GM12878 (cell line): ENCODE measurements at regions not wholly inside any gene's neighbourhood (a gene's known extent, or its start where the extent isn't known, plus 50 kb on each side); places are given as distances from the start of the nearest gene placed in this dataset.

Experiments
- ATAC-seq: fragments of 200-7000 bp; cut with Tn5 transposase; 3 replicates; pipeline ENCODE4 v1.9.1; 2020; ENCODE audit warnings: mild to moderate bottlenecking, moderate library complexity
- BruUV-seq: library from RNA; stranded (reverse); fragments of 400-500 nt; replicated peaks from 2 replicates; lab custom pipeline; 2021; lab: Mats Ljungman, UMichigan
- CTCF ChIA-PET: fragments of 300-600 bp; sonication (Branson Sonifier 250); formaldehyde crosslinking; extraction: SDS; loops from one replicate; lab custom pipeline; 2021; ENCODE audit warnings: inconsistent platforms; lab: Yijun Ruan, JAX
- POLR2A ChIA-PET: fragments of 350-600 bp; formaldehyde crosslinking; extraction: SDS; loops from one replicate; lab custom pipeline; 2021; ENCODE audit warnings: inconsistent platforms; lab: Charles Lee
- RAD21 ChIA-PET: fragments of 300-600 bp; sonication (Branson Sonifier 250); formaldehyde crosslinking; loops from one replicate; lab custom pipeline; 2023; ENCODE audit warnings: antibody characterized with exemption; ENCODE audit not compliant: unreplicated experiment; lab: Charles Lee
- SMC1A ChIA-PET: fragments of 300-600 bp; sonication (Branson Sonifier 250); formaldehyde crosslinking; loops from one replicate; lab custom pipeline; 2023; ENCODE audit not compliant: unreplicated experiment, uncharacterized antibody; lab: Charles Lee
- DNase-seq: peaks from one replicate; pipeline ENCODE4 v3.0.0-alpha.2; 2011; ENCODE audit warnings: low read depth, low spot score
- FAIRE-seq: peaks from 3 replicates; lab custom pipeline; 2011; peaks lifted over from hg19 to GRCh38; lab: Jason Lieb, UNC
- H2AFZ ChIP-seq: 2 replicates; pipeline ENCODE4 v1.6.0; 2011; ENCODE audit warnings: low read depth, low read length, control low read depth; ENCODE audit not compliant: control insufficient read depth
- H3K27ac ChIP-seq: 2 replicates; pipeline ENCODE4 v1.5.1; 2011; ENCODE audit warnings: control low read depth; ENCODE audit not compliant: control insufficient read depth, insufficient read depth
- H3K27me3 ChIP-seq, 2 experiments: replicated peaks in 1 of 2; 2 replicates each; pipeline versions ENCODE4 v1.6.0 to v1.6.1; 2011; ENCODE audit warnings: low read length in 1 of 2; ENCODE audit not compliant: control insufficient read depth in 2 of 2, insufficient read depth in 2 of 2
- H3K36me3 ChIP-seq, 2 experiments: 2 replicates each; pipeline ENCODE4 v1.5.1; 2011; ENCODE audit warnings: low read length in 1 of 2; ENCODE audit not compliant: control insufficient read depth in 2 of 2, insufficient read depth in 2 of 2
- H3K4me1 ChIP-seq: 2 replicates; pipeline ENCODE4 v1.6.1; 2011; ENCODE audit warnings: mild to moderate bottlenecking, low read length, moderate library complexity, mixed read lengths; ENCODE audit not compliant: control insufficient read depth, insufficient read depth
- H3K4me2 ChIP-seq: 2 replicates; pipeline ENCODE4 v1.6.0; 2011; ENCODE audit warnings: control low read depth; ENCODE audit not compliant: control insufficient read depth, insufficient read depth
- H3K4me3 ChIP-seq: fragments of 200-600 bp; sonication (generic); 2 replicates; pipeline ENCODE4 v1.5.1; 2016
- H3K79me2 ChIP-seq: 2 replicates; pipeline ENCODE4 v1.6.0; 2011; ENCODE audit warnings: low read length; ENCODE audit not compliant: control insufficient read depth, insufficient read depth
- H3K9ac ChIP-seq: 2 replicates; pipeline ENCODE4 v1.8.0; 2011; ENCODE audit warnings: low read length, control low read depth, mixed read lengths; ENCODE audit not compliant: control insufficient read depth, insufficient read depth
- H3K9me3 ChIP-seq: replicated peaks from 3 replicates; pipeline ENCODE4 v1.5.1; 2011; ENCODE audit warnings: mild to moderate bottlenecking, low read length; ENCODE audit not compliant: control insufficient read depth, insufficient read depth
- H4K20me1 ChIP-seq: 2 replicates; pipeline ENCODE4 v1.6.0; 2011; ENCODE audit not compliant: control insufficient read depth, insufficient read depth
- BACH1 ChIP-seq: fragments of 450-650 bp; IDR thresholded peaks from 2 replicates; pipeline ENCODE4 v1.6.1; 2017; ENCODE audit warnings: mild to moderate bottlenecking, borderline replicate concordance
- BRCA1 ChIP-seq: IDR thresholded peaks from 2 replicates; pipeline ENCODE4 v1.6.1; 2011; ENCODE audit warnings: low read depth, low read length, improper control_type of control experiment
- EP300 ChIP-seq, 2 experiments: fragments of 150-350 bp in 1 of 2; IDR thresholded peaks; 2 replicates each; pipeline ENCODE4 v1.6.1; 2011 to 2012; ENCODE audit warnings: low read depth in 2 of 2, low read length in 2 of 2, borderline replicate concordance in 1 of 2, improper control_type of control experiment in 1 of 2, inconsistent platforms in 1 of 2; ENCODE audit not compliant: control insufficient read depth in 1 of 2
- EZH2 ChIP-seq: IDR thresholded peaks from 2 replicates; pipeline ENCODE4 v1.6.1; 2012; ENCODE audit warnings: low read depth, mild to moderate bottlenecking, control low read depth, inconsistent platforms, low read length, borderline replicate concordance; ENCODE audit not compliant: control insufficient read depth
- FOS ChIP-seq: IDR thresholded peaks from 3 replicates; pipeline ENCODE4 v1.6.1; 2011; ENCODE audit warnings: borderline replicate concordance; ENCODE audit not compliant: insufficient read length; ENCODE audit errors: extremely low read depth
- GATAD2B ChIP-seq: fragments of 450-650 bp; conservative IDR thresholded peaks from 2 replicates; pipeline ENCODE4 v1.6.1; 2017; ENCODE audit warnings: low read depth, mild to moderate bottlenecking, moderate library complexity
- HDAC6 ChIP-seq: fragments of 200-600 bp; sonication (generic); IDR thresholded peaks from one replicate; pipeline ENCODE4 v1.8.0; 2017; ENCODE audit warnings: antibody characterized with exemption; ENCODE audit not compliant: unreplicated experiment
- IRF3 ChIP-seq: fragments of 450-650 bp; IDR thresholded peaks from 2 replicates; pipeline ENCODE4 v1.6.1; 2014; ENCODE audit warnings: mild to moderate bottlenecking
- MEF2B ChIP-seq: fragments of 450-650 bp; IDR thresholded peaks from 2 replicates; pipeline ENCODE4 v1.6.1; 2018; ENCODE audit warnings: mild to moderate bottlenecking, moderate library complexity; ENCODE audit not compliant: partially characterized antibody, poor library complexity, severe bottlenecking
- MXI1 ChIP-seq: fragments of 150-350 bp; IDR thresholded peaks from 2 replicates; pipeline ENCODE4 v1.6.1; 2011; ENCODE audit warnings: low read depth, mild to moderate bottlenecking, inconsistent platforms, low read length, improper control_type of control experiment
- MYB ChIP-seq: fragments of 150-350 bp; IDR thresholded peaks from 2 replicates; pipeline ENCODE4 v1.6.1; 2014; ENCODE audit warnings: mild to moderate bottlenecking, low read depth, low read length, borderline replicate concordance
- RELA ChIP-seq: fragments of 450-650 bp; IDR thresholded peaks from 2 replicates; pipeline ENCODE4 v1.8.0; 2014; ENCODE audit warnings: borderline replicate concordance; ENCODE audit not compliant: partially characterized antibody
- SIX5 ChIP-seq: IDR thresholded peaks from 2 replicates; pipeline ENCODE4 v1.6.1; 2011; ENCODE audit warnings: mild to moderate bottlenecking, low read depth, low read length, moderate library complexity; ENCODE audit not compliant: severe bottlenecking
- STAT3 ChIP-seq: IDR thresholded peaks from 2 replicates; pipeline ENCODE4 v1.6.1; 2011; ENCODE audit warnings: low read depth, low read length, improper control_type of control experiment
- ZNF207 ChIP-seq: fragments of 450-650 bp; IDR thresholded peaks from 2 replicates; pipeline ENCODE4 v1.6.1; 2014; ENCODE audit warnings: antibody characterized with exemption, mild to moderate bottlenecking, borderline replicate concordance
- ZNF274 ChIP-seq: IDR thresholded peaks from one replicate; pipeline ENCODE4 v1.8.0; 2011; ENCODE audit not compliant: insufficient read length, insufficient read depth
- ZSCAN29 ChIP-seq: fragments of 450-650 bp; IDR thresholded peaks from 2 replicates; pipeline ENCODE4 v1.6.1; 2017; ENCODE audit warnings: mild to moderate bottlenecking, moderate library complexity
- WGBS: methylation state at CpG from one replicate; pipeline ENCODE4 v1.1.6; 2016; ENCODE audit warnings: low lambda C conversion rate; ENCODE audit not compliant: insufficient replicate concordance, insufficient coverage; ENCODE audit errors: missing lambda C conversion rate; 5-methylcytosine and 5-hydroxymethylcytosine counted together
- in situ Hi-C: fragments of 300-500 bp; cut with MboI; formaldehyde crosslinking; loops from 9 replicates; pipeline ENCODE4 v1.14.3; 2018; ENCODE audit warnings: mixed read lengths
- intact Hi-C: fragments of 100-400 bp; cut with micrococcal nuclease; formaldehyde crosslinking; loops from one replicate; pipeline ENCODE4 v1.14.2; 2022; ENCODE audit not compliant: unreplicated experiment

GRCh38 chr16:54210452-54211125 lies 76.0 kb downstream of the IRX3 start:
- H3K9ac ChIP-seq: no peak overlapping the region
- H3K4me2 ChIP-seq: no peak overlapping the region
- H2AFZ ChIP-seq: no peak overlapping the region
- no peaks in the 10 kb centered on the region for H3K79me2 ChIP-seq
- ChIA-PET SMC1A (no interaction called here), POLR2A (no interaction called here), CTCF (no interaction called here), RAD21 (no interaction called here)
- no peaks in the 10 kb centered on the region for H4K20me1 ChIP-seq
- 63% methylated on average over 16 of the region's 16 CpGs for WGBS
- no peak for FAIRE-seq
- in situ Hi-C loops (no loop called here), intact Hi-C loops (no loop called here)
- no peak for TF ChIP-seq SIX5
- no peak for TF ChIP-seq GATAD2B
- no peak for TF ChIP-seq IRF3
- no peak for TF ChIP-seq ZSCAN29
- no peak for TF ChIP-seq ZNF274
- no peak for TF ChIP-seq MYB
- no peak for TF ChIP-seq STAT3
- no peaks in the 10 kb centered on the region for H3K36me3 ChIP-seq
- no peak overlapping the region for H3K27ac ChIP-seq
- H3K4me1 ChIP-seq: no peaks in the 10 kb centered on the region
- ATAC-seq: no peak
- H3K27me3 ChIP-seq: no peaks in the 10 kb centered on the region; a peak in 1 of 4 replicates
- no TSS peak for BruUV-seq
- DNase-seq: no peak
- no peaks in the 10 kb centered on the region for H3K9me3 ChIP-seq
- no peak overlapping the region for H3K4me3 ChIP-seq

- Histone ChIP-seq H3K4me3 (no peak overlapping the region), H3K36me3 (no peaks in the 10 kb centered on the region), H3K4me2 (no peak overlapping the region), H3K27me3 (no peaks in the 10 kb centered on the region; a peak in 1 of 4 replicates), H3K4me1 (no peaks in the 10 kb centered on the region), H2AFZ (no peak overlapping the region), H3K27ac (no peak overlapping the region), H3K9ac (no peak overlapping the region), H4K20me1 (no peaks in the 10 kb centered on the region), H3K79me2 (no peaks in the 10 kb centered on the region), H3K9me3 (no peaks in the 10 kb centered on the region)
- WGBS: 51% methylated on average over 5 of the region's 5 CpGs
- ChIA-PET CTCF (no interaction called here), RAD21 (no interaction called here), SMC1A (no interaction called here), POLR2A (no interaction called here)
- no peak for DNase-seq
- in situ Hi-C loops: no loop called here
- intact Hi-C loops: no loop called here
- ATAC-seq: no peak
- FAIRE-seq: no peak
- no TSS peak for BruUV-seq
- TF ChIP-seq EZH2 (no peak), EP300 (IDR thresholded peaks at IDR 0.05; ENCODE audit: borderline replicate concordance in 1 of 2, control insufficient read depth in 1 of 2, low read depth in 2 of 2, low read length in 2 of 2) (no peak), HDAC6 (no peak), FOS (no peak), RELA (no peak), MXI1 (no peak), BACH1 (no peak), ZNF207 (no peak), BRCA1 (no peak), IRF3 (no peak), MEF2B (no peak)
Measured at GRCh38 chr16:54208237-54208636, 78.3 kb downstream of the IRX3 start.
